AG09319 (cell line): ENCODE measurements at regions not wholly inside any gene's neighbourhood (a gene's known extent, or its start where the extent isn't known, plus 50 kb on each side); places are given as distances from the start of the nearest gene placed in this dataset.

ENCODE experiments used
- DNase-seq: peaks from one replicate; pipeline ENCODE4 v3.0.0-alpha.2; 2010; ENCODE audit warnings: low read depth; ENCODE audit errors: extremely low read depth
- TF ChIP-seq, protein P1 (sequence below): IDR thresholded peaks from 2 replicates; pipeline ENCODE4 v1.5.1; 2011; ENCODE audit warnings: low read depth, mild to moderate bottlenecking, inconsistent platforms, low read length, moderate library complexity

DNA sequence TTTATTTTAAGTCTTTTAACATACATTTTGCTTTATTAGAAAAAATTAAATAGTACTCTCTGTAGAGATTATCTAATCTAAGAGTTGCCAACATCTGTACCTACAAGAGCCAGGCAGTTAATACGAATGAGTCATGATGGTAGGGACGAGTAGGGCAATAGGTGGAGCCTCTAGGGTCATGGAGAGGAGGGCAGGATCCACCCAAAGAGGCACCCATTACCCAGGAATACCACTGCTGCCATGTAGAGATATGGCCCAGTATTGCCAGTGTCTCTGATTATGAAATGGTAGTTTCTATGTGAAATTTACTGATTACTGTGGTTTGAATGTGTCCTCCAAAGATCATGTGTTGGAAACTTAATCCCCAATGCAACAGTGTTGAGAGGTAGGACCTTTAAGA, 170.4 kb downstream of the PIK3R1 start:
- DNase-seq, result no peak
- TF ChIP-seq, protein P1, sequence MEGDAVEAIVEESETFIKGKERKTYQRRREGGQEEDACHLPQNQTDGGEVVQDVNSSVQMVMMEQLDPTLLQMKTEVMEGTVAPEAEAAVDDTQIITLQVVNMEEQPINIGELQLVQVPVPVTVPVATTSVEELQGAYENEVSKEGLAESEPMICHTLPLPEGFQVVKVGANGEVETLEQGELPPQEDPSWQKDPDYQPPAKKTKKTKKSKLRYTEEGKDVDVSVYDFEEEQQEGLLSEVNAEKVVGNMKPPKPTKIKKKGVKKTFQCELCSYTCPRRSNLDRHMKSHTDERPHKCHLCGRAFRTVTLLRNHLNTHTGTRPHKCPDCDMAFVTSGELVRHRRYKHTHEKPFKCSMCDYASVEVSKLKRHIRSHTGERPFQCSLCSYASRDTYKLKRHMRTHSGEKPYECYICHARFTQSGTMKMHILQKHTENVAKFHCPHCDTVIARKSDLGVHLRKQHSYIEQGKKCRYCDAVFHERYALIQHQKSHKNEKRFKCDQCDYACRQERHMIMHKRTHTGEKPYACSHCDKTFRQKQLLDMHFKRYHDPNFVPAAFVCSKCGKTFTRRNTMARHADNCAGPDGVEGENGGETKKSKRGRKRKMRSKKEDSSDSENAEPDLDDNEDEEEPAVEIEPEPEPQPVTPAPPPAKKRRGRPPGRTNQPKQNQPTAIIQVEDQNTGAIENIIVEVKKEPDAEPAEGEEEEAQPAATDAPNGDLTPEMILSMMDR, result no peak

DNA sequence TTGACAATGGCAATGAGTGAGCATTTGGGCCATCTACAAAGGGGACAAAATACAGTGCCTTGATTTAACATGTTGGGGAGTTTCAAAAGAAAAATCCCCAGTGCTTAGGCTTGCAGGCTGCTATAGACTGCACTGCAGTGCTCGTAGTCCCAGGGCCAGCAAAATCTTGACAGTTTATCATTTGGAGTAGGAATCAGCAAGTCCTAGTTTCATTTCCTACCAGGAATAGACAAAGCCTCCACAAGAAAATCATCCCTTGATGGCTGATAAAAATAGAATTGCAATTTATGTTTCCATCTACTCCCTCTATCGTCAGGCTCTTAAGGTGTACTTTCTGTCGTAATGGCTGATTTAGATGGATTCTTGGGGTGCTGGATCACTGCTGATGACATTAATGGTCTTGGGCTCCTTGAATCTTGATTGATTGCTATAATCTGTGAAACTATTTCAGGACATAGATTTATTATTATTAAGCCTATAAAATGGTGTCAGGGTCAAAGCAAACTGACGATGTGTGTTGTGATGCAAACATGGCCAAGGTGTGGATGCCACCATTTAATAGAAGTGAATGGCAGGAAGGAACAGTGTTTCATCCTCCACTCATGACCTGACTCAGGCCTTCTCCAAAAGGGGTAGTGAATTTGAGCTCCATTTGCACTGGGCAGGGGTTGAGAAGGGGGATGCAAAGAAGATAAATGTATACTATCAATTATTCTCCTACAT, 171.7 kb downstream of the PIK3R1 start:
- TF ChIP-seq, protein P1, result no peak
- no peak for DNase-seq

DNA sequence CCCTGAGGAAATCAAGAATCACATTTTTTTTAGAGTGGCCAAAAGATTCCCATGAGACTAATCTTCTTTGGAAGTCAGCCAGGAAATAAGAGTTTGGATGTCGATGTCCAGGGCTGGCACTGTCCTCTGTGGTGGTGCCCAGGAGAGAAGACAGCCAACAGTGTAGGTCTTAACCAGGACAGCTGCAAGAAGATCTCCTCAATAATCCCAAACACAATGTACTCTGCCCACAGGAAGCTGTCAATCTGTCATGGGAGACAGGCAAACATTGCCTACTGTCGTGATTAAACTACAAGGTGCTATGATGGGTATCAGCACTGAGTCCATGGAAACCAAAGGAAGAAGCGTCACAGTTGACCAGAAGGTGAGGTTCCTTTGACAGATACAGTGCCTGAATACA, 174.1 kb downstream of the PIK3R1 start:
- DNase-seq, result no peak
- TF ChIP-seq, protein P1, result no peak

DNA sequence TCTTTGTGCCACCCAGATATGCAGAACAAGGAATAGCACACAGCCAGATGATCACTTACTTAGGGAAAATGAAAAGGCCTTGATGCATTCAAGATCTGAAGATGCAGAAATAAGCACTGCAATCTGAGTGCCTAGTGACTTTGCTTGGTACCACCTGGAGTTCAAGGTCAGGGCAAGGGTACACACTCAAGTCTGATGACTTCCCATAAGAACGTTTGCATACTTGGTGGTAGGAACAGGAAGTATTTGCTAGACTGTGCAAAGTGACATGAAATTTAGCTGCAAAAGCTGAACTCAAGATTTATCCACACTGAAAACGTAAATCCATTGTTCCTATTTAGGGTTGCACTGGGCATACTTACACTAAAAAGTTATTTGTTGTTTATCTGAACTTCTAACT, 177.1 kb downstream of the PIK3R1 start:
- TF ChIP-seq, protein P1, result no peak
- DNase-seq, result no peak

DNA sequence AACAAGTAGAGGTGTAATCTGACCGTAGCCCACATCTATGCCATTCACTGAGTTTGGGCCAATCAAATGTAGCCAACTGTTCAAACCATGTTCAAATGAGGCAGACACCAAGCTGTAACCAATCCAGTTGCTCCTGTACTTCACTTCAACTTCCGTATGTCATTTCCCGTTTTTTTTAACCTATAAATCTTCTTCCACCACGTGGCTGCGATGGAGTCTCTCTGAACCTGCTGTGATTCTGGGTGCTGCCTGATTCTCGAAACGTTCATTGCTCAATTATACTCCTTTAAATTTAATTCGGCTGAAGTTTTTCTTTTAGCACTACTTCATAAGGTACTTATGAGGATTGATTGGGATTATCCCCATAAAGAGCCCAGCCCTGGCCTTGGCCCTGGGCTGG, 179.7 kb downstream of the PIK3R1 start:
- DNase-seq, result no peak
- TF ChIP-seq, protein P1, result no peak

DNA sequence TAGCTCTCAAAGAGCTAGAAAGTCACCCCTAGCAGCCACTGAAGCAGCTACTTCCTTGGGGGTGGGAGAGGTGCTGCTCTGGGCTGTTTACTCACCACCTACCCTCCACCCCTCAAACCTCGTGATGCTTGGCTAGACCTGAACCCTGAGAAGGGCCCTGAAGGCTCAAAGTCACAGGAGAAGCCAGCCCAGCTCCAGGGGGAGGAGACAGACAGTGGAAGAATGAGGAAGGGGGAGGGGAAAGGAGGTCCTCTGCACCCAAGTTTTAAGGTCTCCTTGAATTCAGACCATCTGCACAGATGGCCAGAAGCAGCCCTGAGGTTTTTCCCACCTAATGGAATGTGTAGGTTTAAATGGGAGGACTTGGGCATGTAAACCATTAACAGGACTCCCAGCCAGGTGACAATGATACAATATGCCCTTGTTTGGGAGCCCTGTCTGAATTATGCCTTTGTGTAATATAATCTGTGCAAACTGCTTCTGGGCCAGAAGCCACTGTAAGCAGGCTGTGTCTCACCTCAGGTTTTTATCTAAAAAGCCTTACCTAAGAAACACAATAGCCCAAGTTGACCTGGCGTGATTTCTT, 180.5 kb downstream of the PIK3R1 start:
- TF ChIP-seq, protein P1, result no peak
- no peak for DNase-seq

DNA sequence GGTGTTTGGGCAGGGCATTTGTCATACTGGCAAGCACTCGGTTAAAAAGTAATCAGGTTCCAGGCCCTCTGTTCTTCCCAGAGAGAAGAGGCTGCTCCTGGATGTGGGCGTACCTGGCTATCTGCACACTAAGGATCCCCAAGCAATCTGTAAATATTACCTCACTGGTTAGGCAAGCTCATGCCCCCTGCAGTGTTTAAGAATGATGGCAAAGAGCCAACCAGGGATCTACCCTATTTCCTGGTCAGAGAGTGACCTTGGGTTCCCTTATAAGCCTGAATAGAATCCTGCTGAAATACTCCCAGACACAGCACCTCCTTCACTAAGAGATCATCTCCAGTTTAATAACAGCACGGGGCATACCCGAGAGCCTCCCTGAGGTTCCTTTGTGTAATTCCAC, 181.2 kb downstream of the PIK3R1 start:
- TF ChIP-seq, protein P1, result no peak
- DNase-seq, result no peak
